GM23248 (cell line): ENCODE measurements at regions not wholly inside any gene's neighbourhood (a gene's known extent, or its start where the extent isn't known, plus 50 kb on each side); places are given as distances from the start of the nearest gene placed in this dataset.

Experiments
- EZH2 ChIP-seq: fragments of 200-600 bp; sonication (generic); IDR thresholded peaks from 2 replicates; pipeline ENCODE4 v1.6.1; 2018; ENCODE audit warnings: antibody characterized with exemption, mild to moderate bottlenecking; ENCODE audit not compliant: insufficient read depth, poor library complexity, severe bottlenecking
- EZH2phosphoT487 ChIP-seq: fragments of 200-600 bp; sonication (generic); IDR thresholded peaks from 2 replicates; pipeline ENCODE4 v1.6.1; 2018; ENCODE audit warnings: antibody characterized with exemption, moderate library complexity, mild to moderate bottlenecking, low read depth; ENCODE audit not compliant: insufficient read depth

DNA sequence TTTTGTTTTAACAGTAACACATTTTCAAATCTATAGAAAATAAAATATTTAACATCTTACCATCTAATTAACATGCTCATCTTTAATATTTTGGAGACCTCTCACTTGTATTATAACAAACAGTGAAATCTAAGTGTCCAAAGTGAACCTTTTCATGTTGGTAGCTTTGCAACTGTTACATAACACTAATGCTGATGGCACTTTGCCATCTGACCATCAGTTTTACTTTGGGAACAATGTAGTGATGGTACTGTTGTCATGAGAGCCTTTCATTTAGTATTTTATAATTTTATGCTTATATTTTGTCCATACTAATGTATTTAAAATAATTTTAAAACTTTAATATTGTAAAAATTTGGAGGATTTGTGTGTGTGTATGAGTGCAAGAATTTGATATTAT lies 1017.0 kb upstream of the KCND2 start:
- no peak for TF ChIP-seq EZH2
- no peak for TF ChIP-seq EZH2phosphoT487
